Activated CD4-positive, CD25-positive, alpha-beta regulatory T cell treated with anti-CD3 and anti-CD28 coated beads, Interleukin-2, amount 50 U/mL, for 72 hours (primary cell): ENCODE measurements at regions not wholly inside any gene's neighbourhood (a gene's known extent, or its start where the extent isn't known, plus 50 kb on each side); places are given as distances from the start of the nearest gene placed in this dataset.

Source experiments
- DNase-seq: peaks from one replicate; pipeline ENCODE4 v3.0.0; 2021

GRCh38 chr12:93256256-93256969 lies 121.3 kb upstream of the NUDT4 start:
- DNase-seq, result no peak

- no peak for DNase-seq
Measured at GRCh38 chr12:93261505-93262094, 116.1 kb upstream of the NUDT4 start.

- no peak for DNase-seq
Measured at GRCh38 chr12:93272997-93273396, 104.7 kb upstream of the NUDT4 start.

GRCh38 chr12:93273834-93274564 lies 103.7 kb upstream of the NUDT4 start:
- no peak for DNase-seq

GRCh38 chr12:93274937-93275336 lies 102.8 kb upstream of the NUDT4 start:
- DNase-seq, result no peak

- no peak for DNase-seq
Measured at GRCh38 chr12:93275589-93275988, 102.1 kb upstream of the NUDT4 start.

GRCh38 chr12:93279565-93280412 lies 97.9 kb upstream of the NUDT4 start:
- DNase-seq, result no peak

- no peak for DNase-seq
Measured at GRCh38 chr12:93287149-93287548, 90.6 kb upstream of the NUDT4 start.

GRCh38 chr12:93288626-93289025 lies 89.1 kb upstream of the NUDT4 start:
- DNase-seq, result no peak

- DNase-seq, result no peak
Measured at GRCh38 chr12:93290391-93290790, 87.3 kb upstream of the NUDT4 start.

GRCh38 chr12:93292213-93292612 lies 85.5 kb upstream of the NUDT4 start:
- DNase-seq, result no peak

- no peak for DNase-seq
Measured at GRCh38 chr12:93292731-93293566, 84.8 kb upstream of the NUDT4 start.

GRCh38 chr12:93297032-93297431 lies 80.7 kb upstream of the NUDT4 start:
- no peak for DNase-seq

GRCh38 chr12:93297536-93297935 lies 80.2 kb upstream of the NUDT4 start:
- DNase-seq, result no peak

GRCh38 chr12:93299262-93299846 lies 78.4 kb upstream of the NUDT4 start:
- DNase-seq, result no peak

- no peak for DNase-seq
Measured at GRCh38 chr12:93300611-93301021, 77.1 kb upstream of the NUDT4 start.

GRCh38 chr12:93302331-93303229 lies 75.1 kb upstream of the NUDT4 start:
- DNase-seq, result no peak

- DNase-seq, result no peak
Measured at GRCh38 chr12:93306636-93307035, 71.1 kb upstream of the NUDT4 start.

- DNase-seq, result no peak
Measured at GRCh38 chr12:93308281-93308680, 69.4 kb upstream of the NUDT4 start.

GRCh38 chr12:93311827-93312226 lies 65.9 kb upstream of the NUDT4 start:
- DNase-seq, result no peak

GRCh38 chr12:93314177-93314497 lies 63.6 kb upstream of the NUDT4 start:
- DNase-seq, result no peak
